SU-DHL-6 (cell line): ENCODE measurements at regions not wholly inside any gene's neighbourhood (a gene's known extent, or its start where the extent isn't known, plus 50 kb on each side); places are given as distances from the start of the nearest gene placed in this dataset.
A peak's percentile ranks its signal among the peaks of the same experiment; 100 is the strongest.
"Not testable (repeated sequence)": the region's sequence is repeated elsewhere in the genome, so short reads cannot be mapped to it uniquely, and the experiment has no call there.

Source experiments
- H2AFZ ChIP-seq: fragments of 200-600 bp; sonication (generic); 2 replicates; pipeline ENCODE4 v1.6.1; 2014; ENCODE audit warnings: low read depth, mild to moderate bottlenecking, moderate library complexity, mixed read lengths, antibody characterized with exemption, low read length; ENCODE audit not compliant: severe bottlenecking
- H3F3A ChIP-seq: fragments of 200-600 bp; shearing (Covaris generic); 2 replicates; pipeline ENCODE4 v1.6.0; 2016; ENCODE audit warnings: antibody characterized with exemption, mild to moderate bottlenecking; ENCODE audit not compliant: insufficient read depth
- H3K27ac ChIP-seq: fragments of 200-600 bp; sonication (generic); 2 replicates; pipeline ENCODE4 v1.5.1; 2016; ENCODE audit warnings: low read depth, mild to moderate bottlenecking, low read length, moderate library complexity, mixed read lengths
- H3K27me3 ChIP-seq: fragments of 200-600 bp; sonication (generic), shearing (Covaris generic); 2 replicates; pipeline ENCODE4 v1.6.0; 2014; ENCODE audit warnings: mild to moderate bottlenecking, low read length
- H3K36me3 ChIP-seq: fragments of 200-600 bp; sonication (generic); 2 replicates; pipeline ENCODE4 v1.6.1; 2014; ENCODE audit warnings: mild to moderate bottlenecking, low read length, mixed read lengths
- H3K4me2 ChIP-seq: fragments of 300-600, 200-600 bp; shearing (Covaris generic), sonication (generic); 2 replicates; pipeline ENCODE4 v1.6.0; 2014; ENCODE audit warnings: low read length, low read depth, mild to moderate bottlenecking; ENCODE audit not compliant: poor library complexity, severe bottlenecking
- H3K4me3 ChIP-seq: fragments of 200-600 bp; sonication (generic); 2 replicates; pipeline ENCODE4 v1.5.1; 2014; ENCODE audit warnings: antibody characterized with exemption, low read length, mild to moderate bottlenecking, mixed read lengths; ENCODE audit not compliant: insufficient read depth, poor library complexity, severe bottlenecking
- H3K79me2 ChIP-seq: fragments of 200-600 bp; sonication (generic); 2 replicates; pipeline ENCODE4 v1.6.1; 2014; ENCODE audit warnings: mild to moderate bottlenecking, low read length, moderate library complexity; ENCODE audit not compliant: insufficient read depth
- H3K9ac ChIP-seq: fragments of 200-600 bp; sonication (generic); 2 replicates; pipeline ENCODE4 v1.7.0; 2014; ENCODE audit warnings: mild to moderate bottlenecking, low read length
- H3K9me2 ChIP-seq: fragments of 200-600 bp; sonication (generic); replicated peaks from 2 replicates; pipeline ENCODE4 v1.6.1; 2014; ENCODE audit warnings: low read length; ENCODE audit not compliant: insufficient read depth
- H3K9me3 ChIP-seq: fragments of 200-600 bp; sonication (generic); 2 replicates; pipeline ENCODE4 v1.6.1; 2014; ENCODE audit warnings: low read length, mixed read lengths; ENCODE audit not compliant: insufficient read depth
- H4K20me1 ChIP-seq: fragments of 200-600 bp; sonication (generic); 2 replicates; pipeline ENCODE4 v1.6.1; 2014; ENCODE audit warnings: low read depth, mild to moderate bottlenecking, antibody characterized with exemption, low read length, moderate library complexity, mixed read lengths

- not testable (repeated sequence) for H2AFZ ChIP-seq, H3K36me3 ChIP-seq, H3K4me2 ChIP-seq, H3K27ac ChIP-seq, H3K79me2 ChIP-seq, H3F3A ChIP-seq, H3K4me3 ChIP-seq, H3K27me3 ChIP-seq, H3K9me3 ChIP-seq, H3K9ac ChIP-seq, H4K20me1 ChIP-seq, H3K9me2 ChIP-seq
These were observed 364.9 kb downstream of the FOXD4L5 start for GRCh38 chr9:64920147-64920546.

GRCh38 chr9:64888643-64889042 lies 396.4 kb downstream of the FOXD4L5 start:
- not testable (repeated sequence) for H3K9me3 ChIP-seq, H3K4me2 ChIP-seq, H4K20me1 ChIP-seq, H3K4me3 ChIP-seq, H3K9ac ChIP-seq, H3K27me3 ChIP-seq, H2AFZ ChIP-seq, H3K36me3 ChIP-seq, H3K9me2 ChIP-seq, H3K79me2 ChIP-seq, H3K27ac ChIP-seq, H3F3A ChIP-seq

- not testable (repeated sequence) for H2AFZ ChIP-seq, H3K4me2 ChIP-seq, H3K36me3 ChIP-seq, H3K9me2 ChIP-seq, H4K20me1 ChIP-seq, H3K27me3 ChIP-seq, H3K9ac ChIP-seq, H3K9me3 ChIP-seq, H3F3A ChIP-seq, H3K79me2 ChIP-seq, H3K4me3 ChIP-seq
- H3K27ac ChIP-seq: 0 out of 2 replicates have a peak overlapping the region, but pooled peaks have one; percentile 42
These were observed 414.4 kb downstream of the FOXD4L5 start for GRCh38 chr9:64870594-64870993.
